IMR-90 (cell line): ENCODE measurements at regions not wholly inside any gene's neighbourhood (a gene's known extent, or its start where the extent isn't known, plus 50 kb on each side); places are given as distances from the start of the nearest gene placed in this dataset.
A peak's percentile ranks its signal among the peaks of the same experiment; 100 is the strongest.

ENCODE experiments used
- ATAC-seq: fragments of 200-7000 bp; cut with Tn5 transposase; 2 replicates; pipeline ENCODE4 v1.9.1; 2020; ENCODE audit warnings: low read depth, mild to moderate bottlenecking, moderate library complexity
- BruUV-seq: library from RNA; stranded (reverse); fragments of 400-500 nt; replicated peaks from 2 replicates; lab custom pipeline; 2021; lab: Mats Ljungman, UMichigan
- CTCF ChIA-PET: fragments of 300-600 bp; formaldehyde crosslinking; extraction: SDS; loops from one replicate; lab custom pipeline; 2021; ENCODE audit warnings: antibody characterized with exemption; lab: Yijun Ruan, JAX
- POLR2A ChIA-PET: fragments of 300-600 bp; sonication (Branson Sonifier 250); formaldehyde crosslinking; loops from one replicate; lab custom pipeline; 2022; ENCODE audit warnings: antibody characterized with exemption; ENCODE audit not compliant: unreplicated experiment; lab: Charles Lee
- DNase-seq: peaks from one replicate; pipeline ENCODE4 v3.0.0; 2013
- H2AFZ ChIP-seq: replicated peaks from 2 replicates; pipeline ENCODE3; 2013; ENCODE audit warnings: low read length, mild to moderate bottlenecking; ENCODE audit not compliant: poor library complexity
- H2AK5ac ChIP-seq: 2 replicates; pipeline ENCODE4 v1.6.1; 2013; ENCODE audit warnings: low read depth, low read length, inconsistent platforms
- H2AK9ac ChIP-seq: replicated peaks from 2 replicates; pipeline ENCODE3; 2013; ENCODE audit warnings: mild to moderate bottlenecking, low read depth, low read length, moderate library complexity; ENCODE audit not compliant: poor library complexity
- H2BK120ac ChIP-seq: 2 replicates; pipeline ENCODE4 v1.6.1; 2013; ENCODE audit warnings: low read depth, low read length, inconsistent platforms
- H2BK15ac ChIP-seq: 3 replicates; pipeline ENCODE4 v1.6.1; 2013; ENCODE audit warnings: low read depth, low read length, inconsistent platforms
- H2BK20ac ChIP-seq: 2 replicates; pipeline ENCODE4 v1.6.1; 2013; ENCODE audit warnings: low read depth, mild to moderate bottlenecking, inconsistent platforms, low read length, moderate library complexity
- H2BK5ac ChIP-seq: 2 replicates; pipeline ENCODE4 v1.6.1; 2013; ENCODE audit warnings: mild to moderate bottlenecking, low read depth, low read length, inconsistent platforms; ENCODE audit not compliant: poor library complexity, severe bottlenecking
- H3K14ac ChIP-seq: replicated peaks from 2 replicates; pipeline ENCODE4 v1.6.1; 2013; ENCODE audit warnings: low read depth, low read length, inconsistent platforms
- H3K18ac ChIP-seq: 2 replicates; pipeline ENCODE4 v1.6.1; 2013; ENCODE audit warnings: low read depth, low read length, control low read depth
- H3K23ac ChIP-seq: 2 replicates; pipeline ENCODE4 v1.6.1; 2013; ENCODE audit warnings: low read depth, low read length, inconsistent platforms
- H3K27ac ChIP-seq: 2 replicates; pipeline ENCODE4 v1.5.1; 2013; ENCODE audit warnings: mild to moderate bottlenecking, control low read depth, low read length; ENCODE audit not compliant: insufficient read depth
- H3K27me3 ChIP-seq: 2 replicates; pipeline ENCODE4 v1.6.1; 2013; ENCODE audit warnings: low read length; ENCODE audit not compliant: control insufficient read depth, insufficient read depth
- H3K36me3 ChIP-seq: 2 replicates; pipeline ENCODE4 v1.6.1; 2013; ENCODE audit warnings: low read length, mixed read lengths; ENCODE audit not compliant: control insufficient read depth, insufficient read depth
- H3K4ac ChIP-seq: 2 replicates; pipeline ENCODE4 v1.6.1; 2013; ENCODE audit warnings: low read depth, low read length, inconsistent platforms
- H3K4me1 ChIP-seq: 2 replicates; pipeline ENCODE4 v1.6.1; 2013; ENCODE audit warnings: low read length, mixed read lengths; ENCODE audit not compliant: control insufficient read depth, insufficient read depth
- H3K4me2 ChIP-seq: 2 replicates; pipeline ENCODE4 v1.6.1; 2013; ENCODE audit warnings: low read depth, mild to moderate bottlenecking, control low read depth, low read length, moderate library complexity
- H3K4me3 ChIP-seq: 2 replicates; pipeline ENCODE4 v1.5.1; 2013; ENCODE audit warnings: low read depth, mild to moderate bottlenecking, control low read depth, low read length, moderate library complexity; ENCODE audit not compliant: insufficient read depth
- H3K56ac ChIP-seq: 2 replicates; pipeline ENCODE4 v1.6.1; 2013; ENCODE audit warnings: low read length, inconsistent platforms; ENCODE audit not compliant: insufficient read depth; ENCODE audit errors: extremely low read depth
- H3K79me1 ChIP-seq, 2 experiments: 2 replicates each; pipeline ENCODE4 v1.6.1; 2013; ENCODE audit warnings: low read length in 2 of 2, inconsistent platforms in 1 of 2, low read depth in 1 of 2
- H3K9ac ChIP-seq: 2 replicates; pipeline ENCODE4 v1.6.1; 2013; ENCODE audit warnings: low read depth, low read length, control low read depth
- H3K9me1 ChIP-seq: 2 replicates; pipeline ENCODE4 v1.6.1; 2013; ENCODE audit warnings: low read length, inconsistent platforms; ENCODE audit not compliant: insufficient read depth
- H3K9me3 ChIP-seq: 2 replicates; pipeline ENCODE4 v1.6.1; 2013; ENCODE audit warnings: low read length; ENCODE audit not compliant: control insufficient read depth, insufficient read depth
- H4K20me1 ChIP-seq: 2 replicates; pipeline ENCODE4 v1.6.1; 2013; ENCODE audit warnings: low read length, inconsistent platforms; ENCODE audit not compliant: insufficient read depth
- H4K5ac ChIP-seq: 2 replicates; pipeline ENCODE4 v1.6.1; 2013; ENCODE audit warnings: mild to moderate bottlenecking, low read depth, low read length, control low read depth
- H4K8ac ChIP-seq, 2 experiments: 2 replicates each; pipeline ENCODE4 v1.6.1; 2013; ENCODE audit warnings: low read depth in 2 of 2, low read length in 2 of 2, control low read depth in 1 of 2, inconsistent platforms in 1 of 2
- H4K91ac ChIP-seq: 2 replicates; pipeline ENCODE4 v1.6.1; 2013; ENCODE audit warnings: low read depth, low read length, inconsistent platforms; ENCODE audit not compliant: insufficient read depth
- CHD1 ChIP-seq: IDR thresholded peaks from 2 replicates; pipeline ENCODE4 v1.6.1; 2012; ENCODE audit warnings: low read depth, low read length, improper control_type of control experiment
- ELK1 ChIP-seq: fragments of 150-350 bp; IDR thresholded peaks from 2 replicates; pipeline ENCODE4 v1.6.1; 2016; ENCODE audit warnings: low read depth, mild to moderate bottlenecking, low read length, moderate library complexity, borderline replicate concordance
- FOS ChIP-seq: fragments of 150-350 bp; IDR thresholded peaks from 2 replicates; pipeline ENCODE4 v1.6.1; 2016; ENCODE audit warnings: low read depth, low read length
- MAZ ChIP-seq: IDR thresholded peaks from 2 replicates; pipeline ENCODE4 v1.6.1; 2012; ENCODE audit warnings: low read depth, mild to moderate bottlenecking, low read length, improper control_type of control experiment, moderate library complexity, borderline replicate concordance
- MXI1 ChIP-seq: IDR thresholded peaks from 2 replicates; pipeline ENCODE4 v1.6.1; 2012; ENCODE audit warnings: low read depth, mild to moderate bottlenecking, low read length, moderate library complexity, borderline replicate concordance
- NFE2L2 ChIP-seq: fragments of 150-350 bp; IDR thresholded peaks from 2 replicates; pipeline ENCODE4 v1.6.1; 2016; ENCODE audit warnings: low read depth, mild to moderate bottlenecking, low read length
- POLR2A ChIP-seq: IDR thresholded peaks from 2 replicates; pipeline ENCODE4 v1.6.1; 2012; ENCODE audit warnings: mild to moderate bottlenecking, low read depth, low read length
- RCOR1 ChIP-seq: IDR thresholded peaks from 2 replicates; pipeline ENCODE4 v1.6.1; 2012; ENCODE audit warnings: mild to moderate bottlenecking, low read length, improper control_type of control experiment; ENCODE audit not compliant: insufficient replicate concordance
- RFX5 ChIP-seq: IDR thresholded peaks from 2 replicates; pipeline ENCODE4 v1.8.0; 2012; ENCODE audit warnings: low read depth, mild to moderate bottlenecking, low read length, moderate library complexity
- USF2 ChIP-seq: fragments of 150-350 bp; IDR thresholded peaks from 2 replicates; pipeline ENCODE4 v1.6.1; 2017; ENCODE audit warnings: mild to moderate bottlenecking, antibody characterized with exemption, low read length, low read depth
- dilution Hi-C: fragments of 300-500 bp; cut with HindIII; formaldehyde crosslinking; loops from one replicate; pipeline ENCODE4 v1.14.3; 2018; ENCODE audit warnings: low sequenced_read_pairs; ENCODE audit not compliant: unreplicated experiment
- in situ Hi-C: fragments of 300-500 bp; cut with MboI; formaldehyde crosslinking; loops from 3 replicates; pipeline ENCODE4 v1.14.3; 2019; ENCODE audit warnings: low sequenced_read_pairs, inconsistent platforms, mixed read lengths
- intact Hi-C: fragments of 100-400 bp; cut with micrococcal nuclease; formaldehyde crosslinking; loops from 2 replicates; pipeline ENCODE4 v1.10.0; 2022

GRCh38 chr7:112665709-112666108, 124.5 kb downstream of the TMEM168 start:
- no peak for TF ChIP-seq RCOR1
- TF ChIP-seq MXI1, result no peak
- no peak for TF ChIP-seq RFX5
- TF ChIP-seq NFE2L2, result no peak
- no peak for TF ChIP-seq USF2
- TF ChIP-seq CHD1, result no peak
- TF ChIP-seq MAZ, result no peak
- no peak for TF ChIP-seq ELK1
- no peak for TF ChIP-seq FOS
- TF ChIP-seq POLR2A, result no peak
- DNase-seq (peak; percentile 8), ATAC-seq (peak; percentile 48; the same call in 1 of the 2 replicates)
- no peaks in the 10 kb centered on the region for H3K27me3 ChIP-seq
- intact Hi-C loops (loop anchor here (5.0 kb wide), 1 partner anchor 232 kb away; no protein-coding TSS in a partner anchor), in situ Hi-C loops (no loop called here), dilution Hi-C loops (no loop called here)
- H3K56ac ChIP-seq, result no peak overlapping the region
- H2BK20ac ChIP-seq, result no peak overlapping the region
- no peak overlapping the region for H3K4ac ChIP-seq
- H2AFZ ChIP-seq, result no peak overlapping the region
- no peaks in the 10 kb centered on the region for H3K36me3 ChIP-seq
- no peaks in the 10 kb centered on the region for H4K20me1 ChIP-seq
- ChIA-PET CTCF (interaction anchor here (0.6 to 0.8 kb wide), 3 partner anchors 77 to 855 kb away, joined by 3 to 7 read pairs (median 3); no protein-coding TSS in a partner anchor), POLR2A (no interaction called here)
- no peak overlapping the region for H2AK9ac ChIP-seq
- no peak overlapping the region for H4K8ac ChIP-seq
- H3K4me2 ChIP-seq, result no peak overlapping the region
- no peak overlapping the region for H3K18ac ChIP-seq
- H3K4me3 ChIP-seq, result no peak overlapping the region
- no peaks in the 10 kb centered on the region for H3K4me1 ChIP-seq
- H2BK15ac ChIP-seq, result no peak overlapping the region
- H3K9ac ChIP-seq, result no peak overlapping the region
- no peak overlapping the region for H2BK5ac ChIP-seq
- H3K79me1 ChIP-seq, result no peaks in the 10 kb centered on the region
- BruUV-seq, result no TSS peak
- no peak overlapping the region for H3K14ac ChIP-seq
- H2BK120ac ChIP-seq, result no peak overlapping the region
- H3K27ac ChIP-seq, result no peak overlapping the region
- H3K23ac ChIP-seq, result no peak overlapping the region
- H4K5ac ChIP-seq, result no peak overlapping the region
- H2AK5ac ChIP-seq, result no peak overlapping the region
- no peaks in the 10 kb centered on the region for H3K9me3 ChIP-seq
- no peaks in the 10 kb centered on the region for H3K9me1 ChIP-seq
- no peak overlapping the region for H4K91ac ChIP-seq
